ENCODE measurements at regions not wholly inside any gene's neighbourhood (a gene's known extent, or its start where the extent isn't known, plus 50 kb on each side); places are given as distances from the start of the nearest gene placed in this dataset.

GRCh38 chr2:67567886-67568285, 170.8 kb downstream of the ETAA1 start:
- FAIRE-seq (no peak), DNase-seq (ENCODE audit: low read depth, low spot score) (no peak)
- Histone ChIP-seq H3K4me3 (ENCODE audit: control insufficient read depth in 2 of 3, extremely low read depth in 1 of 3, insufficient read depth in 2 of 3, low read depth in 1 of 3, low read length in 3 of 3) (no peak overlapping the region), H2AFZ (ENCODE audit: control insufficient read depth, low read length) (no peak overlapping the region), H3K79me2 (ENCODE audit: control insufficient read depth, insufficient read depth, low read length) (no peaks in the 10 kb centered on the region), H3K27me3 (ENCODE audit: control insufficient read depth, extremely low read depth, insufficient read depth, low read length) (no peaks in the 10 kb centered on the region), H3K4me1 (ENCODE audit: control insufficient read depth, extremely low read depth, insufficient read depth, low read length) (no peaks in the 10 kb centered on the region), H3K4me2 (ENCODE audit: control insufficient read depth, extremely low read depth, insufficient read depth, low read depth, low read length) (no peak overlapping the region), H3K27ac (ENCODE audit: control insufficient read depth, insufficient read depth, low read length) (no peak overlapping the region), H3K9me3 (ENCODE audit: control insufficient read depth, low read depth, low read length) (no peaks in the 10 kb centered on the region), H3K36me3 (ENCODE audit: control insufficient read depth in 2 of 2, extremely low read depth in 1 of 2, insufficient read depth in 2 of 2, low read length in 2 of 2) (no peaks in the 10 kb centered on the region), H4K20me1 (ENCODE audit: control insufficient read depth, extremely low read depth, insufficient read depth, low read length) (no peaks in the 10 kb centered on the region), H3K9ac (ENCODE audit: control insufficient read depth, extremely low read depth, insufficient read depth, low read length) (no peak overlapping the region), H3K9me1 (ENCODE audit: control insufficient read depth, extremely low read depth, insufficient read depth, low read length) (no peaks in the 10 kb centered on the region)
- dilution Hi-C loops (cut with MboI; ENCODE audit: extremely low pct_ligation_motif_present, low sequenced_read_pairs): no loop called here
- TF ChIP-seq EZH2 (IDR thresholded peaks at IDR 0.05; ENCODE audit: low read length) (no peak), CTCF (optimal IDR thresholded peaks at IDR 0.05 in 1 of 3, IDR thresholded peaks at IDR 0.05 in 1 of 3, conservative IDR thresholded peaks at IDR 0.05 in 1 of 3; ENCODE audit: extremely low read depth in 1 of 3, insufficient read depth in 2 of 3, low read length in 3 of 3) (no peak)

- Histone ChIP-seq H3K9me3 (ENCODE audit: control insufficient read depth, low read depth, low read length) (no peaks in the 10 kb centered on the region), H2AFZ (ENCODE audit: control insufficient read depth, low read length) (no peak overlapping the region), H3K9ac (ENCODE audit: control insufficient read depth, extremely low read depth, insufficient read depth, low read length) (no peak overlapping the region), H3K36me3 (ENCODE audit: control insufficient read depth in 2 of 2, extremely low read depth in 1 of 2, insufficient read depth in 2 of 2, low read length in 2 of 2) (no peaks in the 10 kb centered on the region), H3K9me1 (ENCODE audit: control insufficient read depth, extremely low read depth, insufficient read depth, low read length) (no peaks in the 10 kb centered on the region), H3K27ac (ENCODE audit: control insufficient read depth, insufficient read depth, low read length) (no peak overlapping the region), H3K4me1 (ENCODE audit: control insufficient read depth, extremely low read depth, insufficient read depth, low read length) (peaks cover 3% of the 10 kb centered on the region), H3K27me3 (ENCODE audit: control insufficient read depth, extremely low read depth, insufficient read depth, low read length) (no peaks in the 10 kb centered on the region), H3K4me3 (ENCODE audit: control insufficient read depth in 2 of 3, extremely low read depth in 1 of 3, insufficient read depth in 2 of 3, low read depth in 1 of 3, low read length in 3 of 3) (no peak overlapping the region), H3K79me2 (ENCODE audit: control insufficient read depth, insufficient read depth, low read length) (no peaks in the 10 kb centered on the region), H4K20me1 (ENCODE audit: control insufficient read depth, extremely low read depth, insufficient read depth, low read length) (no peaks in the 10 kb centered on the region), H3K4me2 (ENCODE audit: control insufficient read depth, extremely low read depth, insufficient read depth, low read depth, low read length) (no peak overlapping the region)
- no peak for FAIRE-seq
- no peak for TF ChIP-seq EZH2 (IDR thresholded peaks at IDR 0.05; ENCODE audit: low read length)
- no peak for TF ChIP-seq CTCF (optimal IDR thresholded peaks at IDR 0.05 in 1 of 3, IDR thresholded peaks at IDR 0.05 in 1 of 3, conservative IDR thresholded peaks at IDR 0.05 in 1 of 3; ENCODE audit: extremely low read depth in 1 of 3, insufficient read depth in 2 of 3, low read length in 3 of 3)
- DNase-seq (ENCODE audit: low read depth, low spot score): no peak
- dilution Hi-C loops (cut with MboI; ENCODE audit: extremely low pct_ligation_motif_present, low sequenced_read_pairs): no loop called here
These were observed 173.5 kb downstream of the ETAA1 start for GRCh38 chr2:67570611-67571010.
